Trophoblast cell (in vitro differentiated cells and primary cell): ENCODE measurements at regions not wholly inside any gene's neighbourhood (a gene's known extent, or its start where the extent isn't known, plus 50 kb on each side); places are given as distances from the start of the nearest gene placed in this dataset.

Source experiments
- DNase-seq, 2 donors: peaks; one replicate each; pipeline ENCODE4 v3.0.0-alpha.2; 2016
- H2AFZ ChIP-seq: 2 replicates; pipeline ENCODE4 v1.6.1; 2013; ENCODE audit warnings: low read length, moderate library complexity, mild to moderate bottlenecking; ENCODE audit not compliant: insufficient read depth, poor library complexity
- H2AK5ac ChIP-seq: 2 replicates; pipeline ENCODE4 v1.6.1; 2013; ENCODE audit warnings: mild to moderate bottlenecking, low read length
- H2BK120ac ChIP-seq: 2 replicates; pipeline ENCODE4 v1.6.1; 2013; ENCODE audit warnings: low read length, mild to moderate bottlenecking, moderate library complexity; ENCODE audit not compliant: insufficient read depth, poor library complexity
- H2BK12ac ChIP-seq: 2 replicates; pipeline ENCODE4 v1.6.1; 2013; ENCODE audit warnings: mild to moderate bottlenecking, low read length, moderate library complexity
- H2BK5ac ChIP-seq: 2 replicates; pipeline ENCODE4 v1.6.1; 2013; ENCODE audit warnings: low read length, low read depth, moderate library complexity, mild to moderate bottlenecking; ENCODE audit not compliant: poor library complexity
- H3K14ac ChIP-seq: 2 replicates; pipeline ENCODE4 v1.6.1; 2013; ENCODE audit warnings: mild to moderate bottlenecking, low read length
- H3K18ac ChIP-seq: 2 replicates; pipeline ENCODE4 v1.6.1; 2013; ENCODE audit warnings: mild to moderate bottlenecking, low read length
- H3K23ac ChIP-seq: 2 replicates; pipeline ENCODE4 v1.6.1; 2013; ENCODE audit warnings: low read length
- H3K27ac ChIP-seq: 2 replicates; pipeline ENCODE4 v1.5.1; 2013; ENCODE audit warnings: low read depth, mild to moderate bottlenecking, inconsistent platforms, low read length, moderate library complexity
- H3K27me3 ChIP-seq: 2 replicates; pipeline ENCODE4 v1.6.1; 2013; ENCODE audit warnings: inconsistent platforms, mild to moderate bottlenecking, low read length, moderate library complexity; ENCODE audit not compliant: insufficient read depth
- H3K36me3 ChIP-seq, 2 experiments: 1 replicate in 1 of 2; 2 replicates in 1 of 2; pipeline ENCODE4 v1.6.1; 2013; ENCODE audit warnings: low read length in 2 of 2, mild to moderate bottlenecking in 2 of 2, moderate library complexity in 1 of 2; ENCODE audit not compliant: insufficient read depth in 2 of 2, control insufficient read depth in 1 of 2
- H3K4ac ChIP-seq: 2 replicates; pipeline ENCODE4 v1.6.1; 2013; ENCODE audit warnings: low read depth, mild to moderate bottlenecking, low read length, moderate library complexity
- H3K4me1 ChIP-seq, 2 experiments: 1 replicate in 1 of 2; 2 replicates in 1 of 2; pipeline ENCODE4 v1.6.1; 2013; ENCODE audit warnings: low read length in 2 of 2, mild to moderate bottlenecking in 2 of 2, moderate library complexity in 1 of 2; ENCODE audit not compliant: insufficient read depth in 2 of 2, control insufficient read depth in 1 of 2
- H3K4me2 ChIP-seq: 2 replicates; pipeline ENCODE4 v1.6.1; 2013; ENCODE audit warnings: inconsistent platforms, mild to moderate bottlenecking, low read length, moderate library complexity
- H3K4me3 ChIP-seq: 2 replicates; pipeline ENCODE4 v1.5.1; 2013; ENCODE audit warnings: mild to moderate bottlenecking, low read depth, low read length, inconsistent platforms
- H3K79me1 ChIP-seq: one replicate; pipeline ENCODE4 v1.6.1; 2013; ENCODE audit warnings: low read length
- H3K79me2 ChIP-seq: 2 replicates; pipeline ENCODE4 v1.6.1; 2013; ENCODE audit warnings: low read length, mild to moderate bottlenecking; ENCODE audit not compliant: control insufficient read depth, insufficient read depth, poor library complexity
- H3K9ac ChIP-seq: 2 replicates; pipeline ENCODE4 v1.6.1; 2013; ENCODE audit warnings: mild to moderate bottlenecking, low read length
- H3K9me3 ChIP-seq: 2 replicates; pipeline ENCODE4 v1.6.1; 2013; ENCODE audit warnings: low read depth, mild to moderate bottlenecking, control low read depth, inconsistent platforms, low read length; ENCODE audit not compliant: insufficient read depth
- H4K12ac ChIP-seq: 2 replicates; pipeline ENCODE4 v1.6.1; 2013; ENCODE audit warnings: low read depth, mild to moderate bottlenecking, low read length, moderate library complexity
- H4K8ac ChIP-seq: 2 replicates; pipeline ENCODE4 v1.6.1; 2013; ENCODE audit warnings: low read depth, mild to moderate bottlenecking, low read length, moderate library complexity
- H4K91ac ChIP-seq: one replicate; pipeline ENCODE4 v1.6.1; 2013; ENCODE audit warnings: low read depth, mild to moderate bottlenecking, low read length, moderate library complexity
- WGBS: extraction: QIAGEN DNeasy Blood & Tissue Kit; methylation state at CpG from one replicate; pipeline ENCODE4 v1.1.7; 2013; ENCODE audit warnings: missing lambda C conversion rate; ENCODE audit not compliant: insufficient read length, insufficient coverage; ENCODE audit errors: extremely low coverage; 5-methylcytosine and 5-hydroxymethylcytosine counted together

DNA sequence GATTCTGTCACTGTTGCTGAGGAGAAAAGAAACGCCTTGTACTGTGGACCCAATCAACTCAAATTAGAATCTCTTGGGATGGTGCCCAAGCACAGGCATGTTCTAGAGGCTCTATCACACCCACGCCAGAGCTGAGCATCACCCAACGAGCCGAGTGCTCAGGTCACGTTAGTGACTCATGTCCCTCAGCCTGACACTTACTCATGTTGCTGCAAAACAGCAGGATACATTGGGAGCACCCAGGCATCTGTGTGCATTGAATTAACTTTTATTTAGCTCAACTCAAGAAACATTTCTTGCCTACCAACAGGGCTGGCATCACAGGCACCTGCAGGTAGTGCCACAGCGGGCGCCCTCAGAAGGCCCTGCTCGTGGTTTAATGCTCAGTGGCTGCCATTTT, 149.8 kb downstream of the ETS2 start:
- no peak for DNase-seq
- H3K79me2 ChIP-seq: no peaks in the 10 kb centered on the region
- no peaks in the 10 kb centered on the region for H3K27me3 ChIP-seq
- H3K36me3 ChIP-seq: no peaks in the 10 kb centered on the region
- no peak overlapping the region for H2BK5ac ChIP-seq
- no peak overlapping the region for H3K4ac ChIP-seq
- H4K12ac ChIP-seq: no peak overlapping the region
- no peak overlapping the region for H4K91ac ChIP-seq
- H3K9ac ChIP-seq: no peak overlapping the region
- no peak overlapping the region for H2BK120ac ChIP-seq
- H3K9me3 ChIP-seq: no peaks in the 10 kb centered on the region
- no peak overlapping the region for H4K8ac ChIP-seq
- peaks cover 9% of the 10 kb centered on the region for H3K79me1 ChIP-seq
- H3K14ac ChIP-seq: no peak overlapping the region
- no CpG with 5 or more reads among the region's 8 CpGs for WGBS
- peaks cover 21 to 24% of the 10 kb centered on the region in 2 experiments for H3K4me1 ChIP-seq
- H2BK12ac ChIP-seq: no peak overlapping the region
- no peak overlapping the region for H3K18ac ChIP-seq
- no peak overlapping the region for H2AFZ ChIP-seq
- no peak overlapping the region for H2AK5ac ChIP-seq
- no peak overlapping the region for H3K23ac ChIP-seq
- no peak overlapping the region for H3K4me2 ChIP-seq
- no peak overlapping the region for H3K27ac ChIP-seq
- H3K4me3 ChIP-seq: no peak overlapping the region

DNA sequence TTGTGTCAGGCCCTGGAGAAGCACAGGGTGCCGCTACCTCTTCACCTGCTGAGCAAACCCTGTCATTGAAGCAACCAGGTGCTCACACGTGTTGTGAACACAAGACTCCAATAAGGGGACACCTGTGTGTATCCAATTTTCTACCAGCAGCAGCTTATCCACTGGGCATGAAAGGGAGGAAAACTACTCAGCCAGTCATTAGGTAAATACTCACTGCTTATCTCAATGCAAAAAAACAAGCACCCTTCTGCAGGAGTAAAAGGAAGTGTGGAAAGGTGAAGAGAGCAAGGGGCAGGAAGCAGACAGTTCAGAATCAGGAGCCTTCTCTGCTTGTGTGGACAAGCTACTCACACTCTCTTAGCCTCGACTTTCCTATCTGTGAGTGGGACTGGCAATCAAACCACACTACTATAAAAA, 148.9 kb downstream of the ETS2 start:
- Histone ChIP-seq H4K8ac (no peak overlapping the region), H3K4me3 (no peak overlapping the region), H3K79me1 (peaks cover 8% of the 10 kb centered on the region), H2BK12ac (no peak overlapping the region), H3K79me2 (no peaks in the 10 kb centered on the region), H2AFZ (no peak overlapping the region), H3K27me3 (no peaks in the 10 kb centered on the region), H4K12ac (no peak overlapping the region), H3K27ac (no peak overlapping the region), H2BK120ac (no peak overlapping the region), H3K4me1 (peaks cover 19 to 20% of the 10 kb centered on the region in 2 experiments), H3K36me3 (no peaks in the 10 kb centered on the region), H3K9me3 (no peaks in the 10 kb centered on the region), H4K91ac (no peak overlapping the region), H3K4ac (no peak overlapping the region), H3K9ac (no peak overlapping the region), H2AK5ac (no peak overlapping the region), H3K14ac (no peak overlapping the region), H3K23ac (no peak overlapping the region), H3K18ac (no peak overlapping the region), H3K4me2 (no peak overlapping the region), H2BK5ac (no peak overlapping the region)
- WGBS: no CpG with 5 or more reads among the region's 3 CpGs
- no peak for DNase-seq

DNA sequence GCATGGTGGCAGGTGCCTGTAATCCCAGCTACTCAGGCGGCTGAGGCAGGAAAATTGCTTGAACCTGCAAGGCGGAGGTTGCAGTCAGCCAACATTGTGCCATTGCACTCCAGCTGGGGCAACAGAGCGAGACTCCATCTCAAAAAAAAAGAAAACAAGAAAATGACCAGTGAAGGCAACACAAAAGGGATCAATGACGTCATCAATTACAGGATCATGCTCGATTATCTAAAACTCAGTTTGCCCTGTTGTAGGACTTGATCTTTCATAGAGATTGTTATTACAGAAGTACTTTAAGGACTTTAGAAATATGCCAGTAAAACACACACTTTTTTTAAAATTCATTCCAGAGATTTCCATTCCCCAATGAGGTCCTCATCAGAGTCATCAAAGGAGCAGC, 147.8 kb downstream of the ETS2 start:
- Histone ChIP-seq H3K4me2 (no peak overlapping the region), H3K27me3 (no peaks in the 10 kb centered on the region), H4K91ac (no peak overlapping the region), H3K4me3 (no peak overlapping the region), H2AFZ (no peak overlapping the region), H3K9me3 (no peaks in the 10 kb centered on the region), H3K14ac (no peak overlapping the region), H4K8ac (no peak overlapping the region), H3K23ac (no peak overlapping the region), H2AK5ac (no peak overlapping the region), H3K79me1 (peaks cover 7% of the 10 kb centered on the region), H3K4me1 (peaks cover 15 to 16% of the 10 kb centered on the region in 2 experiments), H3K9ac (no peak overlapping the region), H3K4ac (no peak overlapping the region), H2BK5ac (no peak overlapping the region), H3K79me2 (no peaks in the 10 kb centered on the region), H2BK12ac (no peak overlapping the region), H2BK120ac (no peak overlapping the region), H3K36me3 (no peaks in the 10 kb centered on the region), H3K18ac (no peak overlapping the region), H4K12ac (no peak overlapping the region), H3K27ac (no peak overlapping the region)
- no CpG with 5 or more reads among the region's 5 CpGs for WGBS
- no peak for DNase-seq

DNA sequence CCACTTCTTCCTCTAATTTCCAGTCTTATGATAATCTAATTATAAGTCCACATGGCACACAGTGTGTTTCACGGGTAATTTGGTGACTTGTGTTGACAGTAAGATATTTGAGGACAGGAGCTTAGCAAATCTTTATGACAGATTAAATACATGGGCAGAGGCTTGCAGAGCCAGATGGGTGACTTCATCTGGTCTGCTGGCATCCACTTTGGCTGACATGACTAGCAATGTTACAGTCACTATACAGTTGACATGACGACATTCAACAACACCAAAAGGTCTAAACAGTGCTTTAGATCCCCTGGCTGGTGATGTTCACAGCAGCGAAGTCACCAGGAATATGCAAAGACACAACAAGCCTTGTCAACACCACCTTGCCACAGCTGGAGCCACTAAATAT, 147.2 kb downstream of the ETS2 start:
- no peak overlapping the region for H4K8ac ChIP-seq
- no peaks in the 10 kb centered on the region for H3K9me3 ChIP-seq
- H3K27ac ChIP-seq: no peak overlapping the region
- no peak overlapping the region for H4K91ac ChIP-seq
- H3K23ac ChIP-seq: no peak overlapping the region
- H3K36me3 ChIP-seq: no peaks in the 10 kb centered on the region
- WGBS: no CpG with 5 or more reads among the region's 3 CpGs
- H3K4me2 ChIP-seq: no peak overlapping the region
- H2BK12ac ChIP-seq: no peak overlapping the region
- H3K27me3 ChIP-seq: no peaks in the 10 kb centered on the region
- no peak overlapping the region for H4K12ac ChIP-seq
- no peak overlapping the region for H3K4me3 ChIP-seq
- H3K14ac ChIP-seq: no peak overlapping the region
- H3K79me2 ChIP-seq: no peaks in the 10 kb centered on the region
- no peak overlapping the region for H2AFZ ChIP-seq
- no peak overlapping the region for H3K4ac ChIP-seq
- H3K9ac ChIP-seq: no peak overlapping the region
- no peak for DNase-seq
- no peak overlapping the region for H3K18ac ChIP-seq
- H2BK120ac ChIP-seq: no peak overlapping the region
- H2BK5ac ChIP-seq: no peak overlapping the region
- H2AK5ac ChIP-seq: no peak overlapping the region
- peaks cover 3% of the 10 kb centered on the region for H3K79me1 ChIP-seq
- peaks cover 10 to 11% of the 10 kb centered on the region in 2 experiments for H3K4me1 ChIP-seq
